ENCODE measurements at regions not wholly inside any gene's neighbourhood (a gene's known extent, or its start where the extent isn't known, plus 50 kb on each side); places are given as distances from the start of the nearest gene placed in this dataset.

DNA sequence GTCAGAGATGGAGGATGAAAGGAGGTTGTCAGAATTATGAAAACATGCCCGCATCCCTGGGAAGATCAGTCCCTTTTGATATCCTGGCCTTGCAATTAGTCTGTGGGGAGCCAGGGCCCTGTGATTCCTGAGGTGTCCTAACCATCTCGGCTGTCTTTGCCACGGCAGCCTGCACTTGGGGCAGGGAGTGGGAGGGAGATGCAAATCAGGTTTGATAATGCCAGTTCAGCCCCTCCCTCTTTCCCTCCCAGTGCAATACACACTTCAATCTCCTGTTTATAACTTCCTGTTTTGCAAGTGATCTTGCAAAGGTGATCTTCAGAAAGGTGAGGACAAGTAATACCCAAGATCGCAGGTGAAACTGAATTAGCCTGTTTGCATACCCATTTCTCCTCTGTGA is 114.0 kb upstream of the ALDH1B1 start:
- peaks cover 16% of the 10 kb centered on the region for H3K4me1 ChIP-seq (ENCODE audit: insufficient read depth, low read length)
- peak overlapping the region; percentile 68 for H3K4me3 Mint-ChIP-seq
- H3K9me3 Mint-ChIP-seq, result no peaks in the 10 kb centered on the region
- CTCF ChIA-PET, result no interaction called here
- no peak for ATAC-seq (ENCODE audit: poor library complexity)
- no peak overlapping the region for H3K27ac ChIP-seq (ENCODE audit: low read depth in 1 of 2, low read length in 2 of 2)
- no peaks in the 10 kb centered on the region for H3K27me3 Mint-ChIP-seq
- H3K9me3 ChIP-seq (ENCODE audit: control insufficient read depth in 1 of 2, insufficient read depth in 1 of 2, low read length in 2 of 2), result no peaks in the 10 kb centered on the region
- peak in 2 of 14 experiments; percentile 7 to 13 for DNase-seq
- H3K4me3 ChIP-seq (ENCODE audit: low read length), result no peak overlapping the region
- no peak for TF ChIP-seq CTCF (IDR thresholded peaks at IDR 0.05)
- H3K36me3 Mint-ChIP-seq (ENCODE audit: low read depth), result no peaks in the 10 kb centered on the region
- intact Hi-C loops (cut with DNase I, micrococcal nuclease), result no loop called here
- POLR2A ChIA-PET, result no interaction called here
- H3K36me3 ChIP-seq (ENCODE audit: insufficient read depth, low read length), result no peaks in the 10 kb centered on the region
- H3K4me1 Mint-ChIP-seq (ENCODE audit: low read depth), result peaks cover 17% of the 10 kb centered on the region
- H3K27ac Mint-ChIP-seq, result no peak overlapping the region
- no peaks in the 10 kb centered on the region for H3K27me3 ChIP-seq (ENCODE audit: control insufficient read depth in 1 of 2, insufficient read depth in 2 of 2, low read length in 2 of 2)

DNA sequence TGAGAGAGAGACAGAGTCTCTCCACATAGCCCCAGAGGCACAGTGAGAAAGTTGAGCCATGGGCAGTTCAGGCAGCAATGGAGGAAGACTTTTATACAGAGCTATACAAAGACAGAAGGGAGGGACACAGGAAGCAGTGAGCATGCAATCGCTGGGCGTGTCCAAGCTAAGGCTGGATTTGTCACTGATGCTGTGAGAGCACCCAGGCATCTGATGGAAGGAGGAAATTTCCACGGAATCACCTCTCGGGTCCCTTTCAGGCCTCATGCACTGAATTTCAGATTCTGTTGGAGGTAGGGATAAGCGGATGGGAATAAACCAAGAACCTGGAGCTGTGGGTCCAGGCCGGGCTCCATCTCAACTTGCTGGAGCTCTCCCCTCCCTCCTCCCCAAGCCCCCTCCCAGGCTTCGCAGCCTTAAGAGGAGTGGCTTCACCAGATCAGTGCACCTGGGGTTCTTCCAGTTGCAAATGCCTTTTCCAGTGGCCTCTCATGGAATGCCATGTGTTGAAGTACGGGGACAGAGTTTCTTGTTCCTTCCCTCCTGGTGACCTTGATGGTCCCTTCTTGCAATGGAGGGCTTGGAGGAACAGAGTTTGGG is 114.8 kb upstream of the ALDH1B1 start:
- no peak overlapping the region for H3K27ac Mint-ChIP-seq
- Histone ChIP-seq H3K27ac (ENCODE audit: low read depth in 1 of 2, low read length in 2 of 2) (no peak overlapping the region), H3K4me1 (ENCODE audit: insufficient read depth, low read length) (peaks cover 16% of the 10 kb centered on the region), H3K27me3 (ENCODE audit: control insufficient read depth in 1 of 2, insufficient read depth in 2 of 2, low read length in 2 of 2) (no peaks in the 10 kb centered on the region), H3K9me3 (ENCODE audit: control insufficient read depth in 1 of 2, insufficient read depth in 1 of 2, low read length in 2 of 2) (no peaks in the 10 kb centered on the region), H3K4me3 (ENCODE audit: low read length) (no peak overlapping the region), H3K36me3 (ENCODE audit: insufficient read depth, low read length) (no peaks in the 10 kb centered on the region)
- CTCF ChIA-PET, result no interaction called here
- H3K4me1 Mint-ChIP-seq (ENCODE audit: low read depth), result peaks cover 17% of the 10 kb centered on the region
- H3K36me3 Mint-ChIP-seq (ENCODE audit: low read depth), result no peaks in the 10 kb centered on the region
- POLR2A ChIA-PET, result no interaction called here
- no peaks in the 10 kb centered on the region for H3K9me3 Mint-ChIP-seq
- DNase-seq, result no peak
- no peak overlapping the region for H3K4me3 Mint-ChIP-seq
- intact Hi-C loops (cut with DNase I, micrococcal nuclease), result no loop called here
- H3K27me3 Mint-ChIP-seq, result no peaks in the 10 kb centered on the region
- no peak for TF ChIP-seq CTCF (IDR thresholded peaks at IDR 0.05)
- ATAC-seq (ENCODE audit: poor library complexity), result no peak

- peaks cover 0 to 2% of the 10 kb centered on the region in 2 experiments for H3K27me3 ChIP-seq (ENCODE audit: control insufficient read depth in 1 of 2, insufficient read depth in 2 of 2, low read length in 2 of 2)
- ATAC-seq (ENCODE audit: poor library complexity), result no peak
- ChIA-PET CTCF (no interaction called here), POLR2A (no interaction called here)
- peaks cover 17% of the 10 kb centered on the region for H3K4me1 Mint-ChIP-seq (ENCODE audit: low read depth)
- no peak overlapping the region for H3K4me3 ChIP-seq (ENCODE audit: low read length)
- H3K9me3 ChIP-seq (ENCODE audit: control insufficient read depth in 1 of 2, insufficient read depth in 1 of 2, low read length in 2 of 2), result no peaks in the 10 kb centered on the region
- no peak overlapping the region for H3K27ac Mint-ChIP-seq
- no peak overlapping the region for H3K27ac ChIP-seq (ENCODE audit: low read depth in 1 of 2, low read length in 2 of 2)
- no peak overlapping the region for H3K4me3 Mint-ChIP-seq
- H3K36me3 ChIP-seq (ENCODE audit: insufficient read depth, low read length), result no peaks in the 10 kb centered on the region
- no peak for TF ChIP-seq CTCF (IDR thresholded peaks at IDR 0.05)
- no peaks in the 10 kb centered on the region for H3K9me3 Mint-ChIP-seq
- H3K4me1 ChIP-seq (ENCODE audit: insufficient read depth, low read length), result peaks cover 16% of the 10 kb centered on the region
- H3K27me3 Mint-ChIP-seq, result no peaks in the 10 kb centered on the region
- DNase-seq, result no peak
- intact Hi-C loops (cut with DNase I, micrococcal nuclease), result no loop called here
- H3K36me3 Mint-ChIP-seq (ENCODE audit: low read depth), result no peaks in the 10 kb centered on the region
Measured at GRCh38 chr9:38276771-38277439, 115.6 kb upstream of the ALDH1B1 start.
